Left hindlimb (tissue), 1 donor: ENCODE measurements at regions not wholly inside any gene's neighbourhood (a gene's known extent, or its start where the extent isn't known, plus 50 kb on each side); places are given as distances from the start of the nearest gene placed in this dataset.

ENCODE experiments used
- DNase-seq: peaks from one replicate; pipeline ENCODE4 v3.0.0-alpha.2; 2018

GRCh38 chr5:68432682-68433081, 217.1 kb downstream of the PIK3R1 start:
- DNase-seq, result no peak

- no peak for DNase-seq
Observed at GRCh38 chr5:68433526-68433922, 218.0 kb downstream of the PIK3R1 start.

GRCh38 chr5:68433923-68434879, 218.6 kb downstream of the PIK3R1 start:
- DNase-seq, result peak; percentile 77

GRCh38 chr5:68435611-68436010, 220.1 kb downstream of the PIK3R1 start:
- DNase-seq, result no peak

GRCh38 chr5:68436686-68437520, 221.3 kb downstream of the PIK3R1 start:
- DNase-seq, result no peak

GRCh38 chr5:68438876-68439275, 223.3 kb downstream of the PIK3R1 start:
- no peak for DNase-seq

- no peak for DNase-seq
Observed at GRCh38 chr5:68440245-68440644, 224.7 kb downstream of the PIK3R1 start.

GRCh38 chr5:68440651-68441050, 225.1 kb downstream of the PIK3R1 start:
- DNase-seq, result no peak

GRCh38 chr5:68441309-68442073, 225.9 kb downstream of the PIK3R1 start:
- no peak for DNase-seq

GRCh38 chr5:68443091-68443490, 227.5 kb downstream of the PIK3R1 start:
- no peak for DNase-seq

- no peak for DNase-seq
Observed at GRCh38 chr5:68444048-68444447, 228.5 kb downstream of the PIK3R1 start.

- no peak for DNase-seq
Observed at GRCh38 chr5:68444833-68445232, 229.3 kb downstream of the PIK3R1 start.

- no peak for DNase-seq
Observed at GRCh38 chr5:68445257-68446069, 229.9 kb downstream of the PIK3R1 start.

- no peak for DNase-seq
Observed at GRCh38 chr5:68446070-68446357, 230.5 kb downstream of the PIK3R1 start.

- no peak for DNase-seq
Observed at GRCh38 chr5:68446487-68446894, 230.9 kb downstream of the PIK3R1 start.

- no peak for DNase-seq
Observed at GRCh38 chr5:68447136-68447929, 231.8 kb downstream of the PIK3R1 start.

GRCh38 chr5:68449380-68449779, 233.8 kb downstream of the PIK3R1 start:
- no peak for DNase-seq

GRCh38 chr5:68450245-68450852, 234.8 kb downstream of the PIK3R1 start:
- DNase-seq, result no peak

- DNase-seq, result no peak
Observed at GRCh38 chr5:68452286-68452685, 236.7 kb downstream of the PIK3R1 start.

- DNase-seq, result no peak
Observed at GRCh38 chr5:68454172-68454571, 238.6 kb downstream of the PIK3R1 start.

GRCh38 chr5:68454766-68455165, 239.2 kb downstream of the PIK3R1 start:
- no peak for DNase-seq
